HepG2 (cell line): ENCODE measurements at regions not wholly inside any gene's neighbourhood (a gene's known extent, or its start where the extent isn't known, plus 50 kb on each side); places are given as distances from the start of the nearest gene placed in this dataset.

Experiments
- ATAC-seq: fragments of 200-7000 bp; cut with Tn5 transposase; 3 replicates; pipeline ENCODE4 v1.9.1; 2020; ENCODE audit warnings: mild to moderate bottlenecking, moderate library complexity
- BruUV-seq: library from RNA; stranded (reverse); fragments of 400-500 nt; replicated peaks from 2 replicates; lab custom pipeline; 2021; lab: Mats Ljungman, UMichigan
- CTCF ChIA-PET: fragments of 300-600 bp; formaldehyde crosslinking; extraction: SDS; loops from one replicate; lab custom pipeline; 2021; ENCODE audit warnings: low total read pairs, inconsistent platforms, low intra/inter-chr PET ratio; lab: Yijun Ruan, JAX
- POLR2A ChIA-PET: fragments of 350-600 bp; sonication (Branson Sonifier 250); formaldehyde crosslinking; loops from one replicate; lab custom pipeline; 2020; ENCODE audit warnings: antibody characterized with exemption, inconsistent platforms; lab: Yijun Ruan, JAX
- DNase-seq: peaks from one replicate; pipeline ENCODE4 v3.0.0-alpha.2; 2015; ENCODE audit warnings: low spot score
- FAIRE-seq: peaks from 3 replicates; lab custom pipeline; 2011; peaks lifted over from hg19 to GRCh38; lab: Jason Lieb, UNC
- H2AFZ ChIP-seq: one replicate; pipeline ENCODE4 v1.6.1; 2011; ENCODE audit warnings: low read length, inconsistent platforms
- H3K27ac ChIP-seq: fragments of 300-600 bp; 3 replicates; pipeline ENCODE4 v1.8.0; 2011; ENCODE audit warnings: mixed run types, mild to moderate bottlenecking, mixed read lengths, low read length, inconsistent platforms; ENCODE audit not compliant: insufficient read depth; ENCODE audit errors: extremely low read length
- H3K27me3 ChIP-seq, 2 experiments: fragments of 200-600 bp in 1 of 2; 2 replicates in 1 of 2; 3 replicates in 1 of 2; pipeline versions ENCODE4 v1.6.0 to v1.8.0; 2011; ENCODE audit warnings: low read length in 2 of 2, mild to moderate bottlenecking in 2 of 2, moderate library complexity in 2 of 2, inconsistent platforms in 1 of 2; ENCODE audit not compliant: insufficient read depth in 2 of 2, control insufficient read depth in 1 of 2
- H3K36me3 ChIP-seq, 2 experiments: fragments of 200-600 bp in 1 of 2; replicated peaks in 1 of 2; 2 replicates in 1 of 2; 3 replicates in 1 of 2; pipeline versions ENCODE4 v1.5.1 to v1.8.0; 2011; ENCODE audit warnings: low read length in 2 of 2, inconsistent platforms in 1 of 2; ENCODE audit not compliant: insufficient read depth in 2 of 2, control insufficient read depth in 1 of 2
- H3K4me1 ChIP-seq: 2 replicates; pipeline ENCODE4 v1.5.1; 2012; ENCODE audit warnings: low read length, inconsistent platforms; ENCODE audit not compliant: insufficient read depth
- H3K4me2 ChIP-seq: 2 replicates; pipeline ENCODE4 v1.6.0; 2011; ENCODE audit warnings: low read depth, low read length, inconsistent platforms
- H3K4me3 ChIP-seq, 3 experiments: fragments of 200-600 bp in 1 of 3; sonication (generic), shearing (Covaris generic) in 1 of 3; replicated peaks in 1 of 3; 2 replicates each; pipeline ENCODE4 v1.5.1; 2011 to 2016; ENCODE audit warnings: low read length in 3 of 3, inconsistent platforms in 2 of 3, low read depth in 2 of 3, mild to moderate bottlenecking in 2 of 3, control low read depth in 1 of 3, mixed read lengths in 1 of 3; ENCODE audit not compliant: insufficient read depth in 1 of 3
- H3K79me2 ChIP-seq: one replicate; pipeline ENCODE4 v1.6.1; 2011; ENCODE audit warnings: low read length, inconsistent platforms; ENCODE audit not compliant: insufficient read depth
- H3K9ac ChIP-seq: 2 replicates; pipeline ENCODE4 v1.6.0; 2011; ENCODE audit warnings: mild to moderate bottlenecking, low read depth, low read length, inconsistent platforms; ENCODE audit not compliant: insufficient read depth
- H3K9me3 ChIP-seq: 2 replicates; pipeline ENCODE4 v1.5.1; 2012; ENCODE audit warnings: mild to moderate bottlenecking, low read length
- H4K20me1 ChIP-seq: 2 replicates; pipeline ENCODE4 v1.6.0; 2011; ENCODE audit warnings: inconsistent platforms, mild to moderate bottlenecking, low read length, moderate library complexity; ENCODE audit not compliant: insufficient read depth
- ATF1 ChIP-seq: IDR thresholded peaks from 2 replicates; pipeline ENCODE4 v1.6.1; 2016; ENCODE audit warnings: mild to moderate bottlenecking, control low read depth
- ATF7 ChIP-seq, 2 experiments: fragments of 450-650 bp in 1 of 2; sonication (generic) in 1 of 2; formaldehyde crosslinking in 1 of 2; IDR thresholded peaks; 2 replicates each; pipeline versions ENCODE4 v1.4.0 to v1.6.1; 2016 to 2020; ENCODE audit warnings: antibody characterized with exemption in 1 of 2, mild to moderate bottlenecking in 1 of 2, missing genetic modification reagents in 1 of 2
- HES4 ChIP-seq: sonication (generic); formaldehyde crosslinking; IDR thresholded peaks from 2 replicates; pipeline ENCODE4 v1.9.0; 2021; ENCODE audit warnings: mild to moderate bottlenecking, missing genetic modification reagents, borderline replicate concordance
- IKZF4 ChIP-seq: sonication (generic); formaldehyde crosslinking; IDR thresholded peaks from 2 replicates; pipeline ENCODE4 v1.5.1; 2020; ENCODE audit warnings: borderline replicate concordance, mild to moderate bottlenecking, low read depth, missing genetic modification reagents; ENCODE audit errors: not compliant biosample characterization
- IRF1 ChIP-seq: sonication (generic); formaldehyde crosslinking; IDR thresholded peaks from 2 replicates; pipeline ENCODE4 v1.4.0; 2020; ENCODE audit warnings: low read depth, mild to moderate bottlenecking, missing genetic modification reagents
- KLF16 ChIP-seq, 2 experiments: sonication (generic) in 1 of 2; formaldehyde crosslinking in 1 of 2; IDR thresholded peaks; 2 replicates each; pipeline versions ENCODE4 v1.6.1 to v1.8.0; 2016 to 2023; ENCODE audit warnings: missing genetic modification reagents in 2 of 2, missing compliant biosample characterization in 1 of 2
- NFIB ChIP-seq: sonication (generic); formaldehyde crosslinking; IDR thresholded peaks from 2 replicates; pipeline ENCODE4 v1.9.0; 2021; ENCODE audit warnings: missing genetic modification reagents, mild to moderate bottlenecking, borderline replicate concordance
- PRPF4 ChIP-seq: fragments of 200-400 bp; formaldehyde crosslinking; IDR thresholded peaks from 2 replicates; pipeline ENCODE4 v1.6.1; 2016; ENCODE audit warnings: low read length, low read depth; ENCODE audit not compliant: poor library complexity, severe bottlenecking
- TEAD2 ChIP-seq: sonication (generic); formaldehyde crosslinking; IDR thresholded peaks from 2 replicates; pipeline ENCODE4 v1.9.0; 2021; ENCODE audit warnings: missing genetic modification reagents
- TIGD3 ChIP-seq: sonication (generic); formaldehyde crosslinking; IDR thresholded peaks from 2 replicates; pipeline ENCODE4 v1.5.1; 2020; ENCODE audit warnings: mild to moderate bottlenecking, missing genetic modification reagents, borderline replicate concordance
- ZKSCAN1 ChIP-seq: fragments of 150-350 bp; IDR thresholded peaks from 2 replicates; pipeline ENCODE4 v1.6.1; 2014; ENCODE audit warnings: low read length
- ZNF510 ChIP-seq: sonication (generic); formaldehyde crosslinking; IDR thresholded peaks from 2 replicates; pipeline ENCODE4 v1.4.0; 2020; ENCODE audit warnings: low read depth, mild to moderate bottlenecking, missing genetic modification reagents
- ZNF570 ChIP-seq: sonication (generic); formaldehyde crosslinking; IDR thresholded peaks from 2 replicates; pipeline ENCODE4 v1.4.0; 2020; ENCODE audit warnings: mild to moderate bottlenecking, missing genetic modification reagents, borderline replicate concordance
- ZNF605 ChIP-seq: sonication (generic); formaldehyde crosslinking; IDR thresholded peaks from 2 replicates; pipeline ENCODE4 v1.8.0; 2022; ENCODE audit warnings: mild to moderate bottlenecking, missing genetic modification reagents
- ZNF629 ChIP-seq: sonication (generic); formaldehyde crosslinking; conservative IDR thresholded peaks from 2 replicates; pipeline ENCODE4 v1.5.0; 2020; ENCODE audit warnings: missing genetic modification reagents
- WGBS: methylation state at CpG from one replicate; pipeline ENCODE4 v1.1.6; 2017; ENCODE audit warnings: low lambda C conversion rate; 5-methylcytosine and 5-hydroxymethylcytosine counted together
- in situ Hi-C: cut with HindIII; loops from 2 replicates; pipeline ENCODE4 v1.10.0; 2017; ENCODE audit warnings: low pct_unique_long_range_greater_than_20kb; ENCODE audit not compliant: extremely low pct_ligation_motif_present
- intact Hi-C: fragments of 100-400 bp; cut with micrococcal nuclease; formaldehyde crosslinking; loops from one replicate; pipeline ENCODE4 v1.10.0; 2022; ENCODE audit not compliant: unreplicated experiment

GRCh38 chr20:51079488-51079887 is 56.6 kb upstream of the KCNG1 start:
- Histone ChIP-seq H3K4me1 (no peaks in the 10 kb centered on the region), H3K36me3 (no peaks in the 10 kb centered on the region), H3K27me3 (peaks cover 3 to 24% of the 10 kb centered on the region in 2 experiments; a peak in 3 of 5 replicates), H3K4me2 (no peak overlapping the region), H4K20me1 (no peaks in the 10 kb centered on the region), H3K79me2 (no peaks in the 10 kb centered on the region), H3K4me3 (no peak overlapping the region), H2AFZ (no peak overlapping the region), H3K9ac (no peak overlapping the region), H3K27ac (no peak overlapping the region), H3K9me3 (no peaks in the 10 kb centered on the region)
- no TSS peak for BruUV-seq
- no peak for ATAC-seq
- TF ChIP-seq ZKSCAN1 (no peak), ZNF629 (CRISPR knock-in tag) (peak; percentile 61; the same call in 1 of the 2 replicates), PRPF4 (no peak)
- intact Hi-C loops (no loop called here), in situ Hi-C loops (no loop called here)
- no peak for FAIRE-seq
- POLR2A ChIA-PET, result no interaction called here
- no peak for DNase-seq
- CTCF ChIA-PET, result no interaction called here
- 77% methylated on average over 2 of the region's 2 CpGs for WGBS

- H3K4me3 ChIP-seq, result no peak overlapping the region
- H2AFZ ChIP-seq, result no peak overlapping the region
- no peaks in the 10 kb centered on the region for H3K36me3 ChIP-seq
- CTCF ChIA-PET, result no interaction called here
- POLR2A ChIA-PET, result no interaction called here
- peaks cover 0 to 5% of the 10 kb centered on the region in 2 experiments; a peak in 3 of 5 replicates for H3K27me3 ChIP-seq
- intact Hi-C loops (no loop called here), in situ Hi-C loops (no loop called here)
- DNase-seq (no peak), ATAC-seq (no peak), FAIRE-seq (no peak)
- no peak overlapping the region for H3K27ac ChIP-seq
- 34% methylated on average over 8 of the region's 8 CpGs for WGBS
- no peaks in the 10 kb centered on the region for H3K9me3 ChIP-seq
- TF ChIP-seq TIGD3 (CRISPR knock-in tag) (no peak), TEAD2 (CRISPR knock-in tag) (no peak), NFIB (CRISPR knock-in tag) (no peak), ZNF510 (CRISPR knock-in tag) (no peak), ATF7 (IDR thresholded peaks at IDR 0.05) (no peak), ATF7 (CRISPR knock-in tag; IDR thresholded peaks at IDR 0.05) (no peak), ATF1 (CRISPR knock-in tag) (no peak), IKZF4 (CRISPR knock-in tag) (no peak), HES4 (CRISPR knock-in tag) (no peak), IRF1 (CRISPR knock-in tag) (no peak), ZNF605 (CRISPR knock-in tag) (no peak), KLF16 (CRISPR knock-in tag; IDR thresholded peaks at IDR 0.05) (no peak), ZNF570 (no peak)
- H3K4me2 ChIP-seq, result no peak overlapping the region
- no peaks in the 10 kb centered on the region for H3K4me1 ChIP-seq
- H4K20me1 ChIP-seq, result no peaks in the 10 kb centered on the region
- BruUV-seq, result no TSS peak
- no peak overlapping the region for H3K9ac ChIP-seq
- H3K79me2 ChIP-seq, result no peaks in the 10 kb centered on the region
Observed at GRCh38 chr20:51077686-51078060, 54.8 kb upstream of the KCNG1 start.
